Fibroblast of lung (primary cell): ENCODE measurements at regions not wholly inside any gene's neighbourhood (a gene's known extent, or its start where the extent isn't known, plus 50 kb on each side); places are given as distances from the start of the nearest gene placed in this dataset.

Experiments
- DNase-seq, 2 donors: peaks; one replicate each; pipeline versions ENCODE4 v3.0.0 to v3.0.0-alpha.2; 2010; ENCODE audit warnings: low read depth in 2 of 2
- H2AFZ ChIP-seq: 2 replicates; pipeline ENCODE4 v1.5.1; 2012; ENCODE audit warnings: low read length, control low read depth, inconsistent platforms
- H3K27ac ChIP-seq: 2 replicates; pipeline ENCODE4 v1.5.1; 2011; ENCODE audit warnings: low read length, control low read depth; ENCODE audit not compliant: insufficient read depth
- H3K27me3 ChIP-seq: 2 replicates; pipeline ENCODE4 v1.5.1; 2011; ENCODE audit warnings: mild to moderate bottlenecking, low read length; ENCODE audit not compliant: control insufficient read depth, insufficient read depth
- H3K36me3 ChIP-seq: 2 replicates; pipeline ENCODE4 v1.5.1; 2011; ENCODE audit warnings: low read length; ENCODE audit not compliant: control insufficient read depth, insufficient read depth
- H3K4me1 ChIP-seq: 2 replicates; pipeline ENCODE4 v1.5.1; 2011; ENCODE audit warnings: low read length; ENCODE audit not compliant: control insufficient read depth, insufficient read depth; ENCODE audit errors: extremely low read depth
- H3K4me2 ChIP-seq: 2 replicates; pipeline ENCODE4 v1.5.1; 2011; ENCODE audit warnings: low read length, control low read depth; ENCODE audit not compliant: insufficient read depth; ENCODE audit errors: extremely low read depth
- H3K4me3 ChIP-seq, 4 experiments: fragments of 200-600 bp in 1 of 4; sonication (generic) in 1 of 4; replicated peaks in 1 of 4; 2 replicates each; pipeline ENCODE4 v1.5.1; 2011 to 2016; ENCODE audit warnings: low read length in 4 of 4, low read depth in 3 of 4, mild to moderate bottlenecking in 3 of 4, control low read depth in 2 of 4, inconsistent platforms in 1 of 4, mixed read lengths in 1 of 4; ENCODE audit not compliant: insufficient read depth in 1 of 4; ENCODE audit errors: control extremely low read depth in 1 of 4
- H3K79me2 ChIP-seq: 2 replicates; pipeline ENCODE4 v1.5.1; 2012; ENCODE audit warnings: mild to moderate bottlenecking, low read length, inconsistent platforms; ENCODE audit not compliant: control insufficient read depth, insufficient read depth
- H3K9ac ChIP-seq: 2 replicates; pipeline ENCODE4 v1.5.1; 2011; ENCODE audit warnings: mild to moderate bottlenecking, low read length, control low read depth; ENCODE audit not compliant: insufficient read depth
- H3K9me3 ChIP-seq: 2 replicates; pipeline ENCODE4 v1.5.1; 2012; ENCODE audit warnings: low read depth, low read length; ENCODE audit not compliant: control insufficient read depth, insufficient read depth
- H4K20me1 ChIP-seq: 2 replicates; pipeline ENCODE4 v1.5.1; 2011; ENCODE audit warnings: low read length; ENCODE audit not compliant: control insufficient read depth, insufficient read depth; ENCODE audit errors: extremely low read depth
- EZH2 ChIP-seq: IDR thresholded peaks from 2 replicates; pipeline ENCODE4 v1.5.1; 2012; ENCODE audit warnings: low read length, control low read depth, mild to moderate bottlenecking; ENCODE audit errors: missing control alignments
- TF ChIP-seq, protein P1 (sequence below), 2 donors: IDR thresholded peaks in 1 of 2; conservative IDR thresholded peaks in 1 of 2; 1 replicate in 1 of 2; 2 replicates in 1 of 2; pipeline ENCODE4 v1.5.1; 2011 to 2012; ENCODE audit warnings: low read length in 2 of 2, control low read depth in 1 of 2, inconsistent platforms in 1 of 2, low read depth in 1 of 2, mild to moderate bottlenecking in 1 of 2

DNA sequence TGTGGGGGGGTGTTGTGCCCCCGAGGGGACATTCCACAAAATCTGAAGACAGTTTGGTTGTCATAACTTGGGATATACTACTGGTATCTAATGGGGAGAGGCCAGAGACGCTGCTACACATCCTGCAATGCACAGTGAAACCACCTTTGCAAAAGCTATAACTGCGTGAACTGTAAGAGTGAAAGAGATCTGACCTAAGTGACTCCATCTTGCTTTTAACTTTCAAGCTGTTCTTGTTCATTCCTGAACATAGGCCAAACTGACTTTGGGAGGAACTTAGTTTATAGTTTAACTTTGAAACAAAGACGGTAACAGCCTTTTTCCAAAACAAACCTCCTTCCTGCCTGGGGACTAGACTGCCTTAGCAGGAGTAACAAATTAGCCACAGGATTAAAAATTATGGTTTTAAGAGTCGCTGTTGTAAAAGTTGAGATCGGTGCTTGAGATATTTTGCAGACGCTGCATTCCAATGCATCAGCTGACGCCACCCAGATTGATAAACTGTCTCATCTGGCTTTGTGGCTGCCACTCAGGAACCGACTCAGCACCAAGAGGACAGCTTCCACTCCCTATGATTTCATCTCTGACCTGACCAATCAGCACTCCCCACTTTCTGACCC, 70.9 kb downstream of the ATXN3L start:
- Histone ChIP-seq H3K4me3 (no peak overlapping the region), H3K27me3 (no peaks in the 10 kb centered on the region), H3K79me2 (no peaks in the 10 kb centered on the region), H3K4me1 (no peaks in the 10 kb centered on the region), H3K27ac (no peak overlapping the region), H3K36me3 (no peaks in the 10 kb centered on the region), H4K20me1 (no peaks in the 10 kb centered on the region), H3K9me3 (no peaks in the 10 kb centered on the region), H2AFZ (no peak overlapping the region), H3K9ac (no peak overlapping the region), H3K4me2 (no peak overlapping the region)
- no peak for TF ChIP-seq EZH2
- TF ChIP-seq, protein P1, sequence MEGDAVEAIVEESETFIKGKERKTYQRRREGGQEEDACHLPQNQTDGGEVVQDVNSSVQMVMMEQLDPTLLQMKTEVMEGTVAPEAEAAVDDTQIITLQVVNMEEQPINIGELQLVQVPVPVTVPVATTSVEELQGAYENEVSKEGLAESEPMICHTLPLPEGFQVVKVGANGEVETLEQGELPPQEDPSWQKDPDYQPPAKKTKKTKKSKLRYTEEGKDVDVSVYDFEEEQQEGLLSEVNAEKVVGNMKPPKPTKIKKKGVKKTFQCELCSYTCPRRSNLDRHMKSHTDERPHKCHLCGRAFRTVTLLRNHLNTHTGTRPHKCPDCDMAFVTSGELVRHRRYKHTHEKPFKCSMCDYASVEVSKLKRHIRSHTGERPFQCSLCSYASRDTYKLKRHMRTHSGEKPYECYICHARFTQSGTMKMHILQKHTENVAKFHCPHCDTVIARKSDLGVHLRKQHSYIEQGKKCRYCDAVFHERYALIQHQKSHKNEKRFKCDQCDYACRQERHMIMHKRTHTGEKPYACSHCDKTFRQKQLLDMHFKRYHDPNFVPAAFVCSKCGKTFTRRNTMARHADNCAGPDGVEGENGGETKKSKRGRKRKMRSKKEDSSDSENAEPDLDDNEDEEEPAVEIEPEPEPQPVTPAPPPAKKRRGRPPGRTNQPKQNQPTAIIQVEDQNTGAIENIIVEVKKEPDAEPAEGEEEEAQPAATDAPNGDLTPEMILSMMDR (conservative IDR thresholded peaks at IDR 0.05 in 1 of 2, IDR thresholded peaks at IDR 0.05 in 1 of 2; ENCODE audit: low read depth in 1 of 2, low read length in 2 of 2) = no peak
- DNase-seq = peak in 1 of 2 donors; percentile 33

DNA sequence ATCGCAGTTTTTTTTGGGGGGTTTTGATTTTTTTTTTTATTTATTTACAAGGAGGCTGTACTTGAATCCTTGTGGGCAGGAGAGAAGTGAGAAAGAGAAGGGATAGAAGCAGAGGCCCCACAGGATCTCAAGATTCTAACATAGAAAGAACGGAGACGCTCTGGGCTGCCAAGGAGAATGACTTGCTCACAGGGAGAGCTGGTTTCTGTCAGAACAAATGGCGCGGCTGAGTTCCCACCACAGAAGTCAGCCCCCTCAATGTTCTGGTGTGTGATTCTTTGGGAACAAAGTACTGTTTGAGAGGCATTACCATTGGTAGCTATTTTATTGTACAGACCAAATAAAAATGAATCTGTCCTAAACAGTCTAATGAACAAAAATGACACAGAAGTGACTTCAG, 80.6 kb downstream of the ATXN3L start:
- no peaks in the 10 kb centered on the region for H3K9me3 ChIP-seq
- H3K79me2 ChIP-seq = no peaks in the 10 kb centered on the region
- no peak overlapping the region for H3K9ac ChIP-seq
- H2AFZ ChIP-seq = no peak overlapping the region
- no peaks in the 10 kb centered on the region for H4K20me1 ChIP-seq
- no peaks in the 10 kb centered on the region for H3K4me1 ChIP-seq
- no peak overlapping the region for H3K4me3 ChIP-seq
- no peak overlapping the region for H3K4me2 ChIP-seq
- no peak overlapping the region for H3K27ac ChIP-seq
- H3K36me3 ChIP-seq = no peaks in the 10 kb centered on the region
- no peak for DNase-seq
- no peaks in the 10 kb centered on the region for H3K27me3 ChIP-seq
- TF ChIP-seq EZH2 = no peak
- TF ChIP-seq, protein P1 (conservative IDR thresholded peaks at IDR 0.05 in 1 of 2, IDR thresholded peaks at IDR 0.05 in 1 of 2; ENCODE audit: low read depth in 1 of 2, low read length in 2 of 2) = no peak

DNA sequence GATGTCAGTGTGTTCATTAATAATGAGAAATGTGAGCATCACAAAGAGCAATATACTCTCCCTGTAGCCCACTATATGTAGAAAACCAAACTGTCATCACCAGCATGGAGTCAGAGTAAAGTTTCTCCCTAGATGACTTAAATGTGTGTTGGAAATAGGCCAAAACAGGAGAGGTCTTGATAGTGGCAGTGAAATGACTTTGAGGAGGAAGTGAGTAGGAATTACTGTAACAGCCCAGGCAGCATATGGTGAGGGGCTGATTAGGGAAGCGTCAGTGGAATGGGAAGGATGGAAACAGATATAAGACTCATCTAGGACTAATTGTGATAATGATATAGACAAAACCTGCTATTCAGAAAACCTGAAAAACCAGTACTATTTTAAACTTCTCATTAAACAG, 83.9 kb downstream of the ATXN3L start:
- Histone ChIP-seq H3K9ac (no peak overlapping the region), H3K4me1 (no peaks in the 10 kb centered on the region), H3K36me3 (no peaks in the 10 kb centered on the region), H3K27me3 (no peaks in the 10 kb centered on the region), H3K79me2 (no peaks in the 10 kb centered on the region), H3K4me3 (no peak overlapping the region), H3K27ac (no peak overlapping the region), H3K9me3 (no peaks in the 10 kb centered on the region), H2AFZ (no peak overlapping the region), H3K4me2 (no peak overlapping the region), H4K20me1 (no peaks in the 10 kb centered on the region)
- no peak for DNase-seq
- no peak for TF ChIP-seq EZH2
- TF ChIP-seq, protein P1 (conservative IDR thresholded peaks at IDR 0.05 in 1 of 2, IDR thresholded peaks at IDR 0.05 in 1 of 2; ENCODE audit: low read depth in 1 of 2, low read length in 2 of 2) = no peak
